ENCODE measurements at regions not wholly inside any gene's neighbourhood (a gene's known extent, or its start where the extent isn't known, plus 50 kb on each side); places are given as distances from the start of the nearest gene placed in this dataset.

- TF ChIP-seq CTCF (conservative IDR thresholded peaks at IDR 0.05 in 1 of 2, IDR thresholded peaks at IDR 0.05 in 1 of 2; ENCODE audit: extremely low read depth in 1 of 2, insufficient read depth in 1 of 2, low read depth in 1 of 2, low read length in 2 of 2) (no peak), EZH2 (IDR thresholded peaks at IDR 0.05; ENCODE audit: borderline replicate concordance, low read length) (no peak)
Measured at GRCh38 chr3:66554178-66554577, 53.4 kb upstream of the LRIG1 start.
